Glutamatergic neuron (in vitro differentiated cells): ENCODE measurements at regions not wholly inside any gene's neighbourhood (a gene's known extent, or its start where the extent isn't known, plus 50 kb on each side); places are given as distances from the start of the nearest gene placed in this dataset.
A peak's percentile ranks its signal among the peaks of the same experiment; 100 is the strongest.

Source experiments
- DNase-seq: peaks from one replicate; pipeline ENCODE4 v3.0.0; 2022
- H3K27ac Mint-ChIP-seq: one replicate; pipeline ENCODE4 v1.8.0; 2020; ENCODE audit warnings: mild to moderate bottlenecking, mixed read lengths, inconsistent platforms; ENCODE audit not compliant: unreplicated experiment
- H3K27me3 Mint-ChIP-seq: one replicate; pipeline ENCODE4 v1.8.0; 2020; ENCODE audit warnings: mild to moderate bottlenecking, moderate library complexity, mixed read lengths, inconsistent platforms; ENCODE audit not compliant: unreplicated experiment
- H3K36me3 Mint-ChIP-seq: one replicate; pipeline ENCODE4 v1.8.0; 2020; ENCODE audit warnings: mild to moderate bottlenecking, mixed read lengths, inconsistent platforms; ENCODE audit not compliant: unreplicated experiment
- H3K4me1 Mint-ChIP-seq: one replicate; pipeline ENCODE4 v1.8.0; 2020; ENCODE audit warnings: mild to moderate bottlenecking, low read depth, mixed read lengths, inconsistent platforms; ENCODE audit not compliant: unreplicated experiment
- H3K4me3 Mint-ChIP-seq: one replicate; pipeline ENCODE4 v1.8.0; 2020; ENCODE audit warnings: mild to moderate bottlenecking, mixed read lengths, inconsistent platforms; ENCODE audit not compliant: unreplicated experiment
- H3K9me3 Mint-ChIP-seq: one replicate; pipeline ENCODE4 v1.8.0; 2020; ENCODE audit warnings: mild to moderate bottlenecking, moderate library complexity, mixed read lengths, inconsistent platforms; ENCODE audit not compliant: unreplicated experiment
- TF ChIP-seq, protein P1 (sequence below): fragments of 200-600 bp; sonication (generic); IDR thresholded peaks from one replicate; pipeline ENCODE4 v1.5.0; 2021; ENCODE audit not compliant: partially characterized antibody, unreplicated experiment

DNA sequence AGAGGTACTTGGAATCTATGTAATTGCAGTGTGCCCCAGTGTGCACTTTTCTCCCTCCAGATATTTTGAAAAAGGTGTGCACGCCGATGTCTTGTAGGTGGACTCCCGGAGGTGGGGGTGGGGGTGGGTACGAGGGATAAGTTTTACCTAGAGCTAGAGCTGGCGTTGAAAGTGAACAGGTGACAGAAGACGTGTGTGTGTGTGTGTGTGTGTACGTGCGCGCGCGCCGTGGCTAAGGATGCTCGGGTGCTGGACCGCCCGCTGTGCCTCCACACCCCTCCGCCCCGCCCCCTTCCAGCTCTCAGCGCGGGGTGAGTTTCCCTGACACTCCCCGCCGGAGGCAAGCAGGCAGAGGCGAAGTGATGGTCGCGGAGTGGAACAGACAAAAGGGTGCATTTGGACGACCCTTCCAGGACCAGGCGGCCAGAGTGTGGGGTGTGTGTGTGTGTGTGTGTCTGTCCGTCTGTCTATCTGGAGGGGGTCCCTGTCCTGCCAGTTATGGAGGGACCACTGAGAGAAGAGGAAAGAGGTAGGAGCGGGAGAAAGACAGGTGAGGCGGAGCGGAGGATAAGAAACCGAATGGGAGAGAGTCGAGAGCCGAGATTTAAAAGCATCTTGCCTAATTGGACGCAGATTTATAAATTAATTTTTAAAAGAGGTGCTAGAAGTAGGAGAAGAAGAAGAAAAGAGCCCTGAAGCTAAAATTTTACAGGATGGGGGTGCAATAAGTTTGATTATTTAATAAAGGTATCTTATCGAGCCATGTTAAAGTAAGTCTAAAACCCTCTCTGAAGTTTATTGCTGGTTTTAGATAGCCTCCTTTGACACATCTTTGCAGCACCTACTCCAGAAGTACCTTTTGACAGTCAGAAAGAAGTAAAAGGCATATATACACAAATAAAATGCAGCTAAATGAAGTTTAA lies 335.8 kb upstream of the THRB start:
- TF ChIP-seq, protein P1, sequence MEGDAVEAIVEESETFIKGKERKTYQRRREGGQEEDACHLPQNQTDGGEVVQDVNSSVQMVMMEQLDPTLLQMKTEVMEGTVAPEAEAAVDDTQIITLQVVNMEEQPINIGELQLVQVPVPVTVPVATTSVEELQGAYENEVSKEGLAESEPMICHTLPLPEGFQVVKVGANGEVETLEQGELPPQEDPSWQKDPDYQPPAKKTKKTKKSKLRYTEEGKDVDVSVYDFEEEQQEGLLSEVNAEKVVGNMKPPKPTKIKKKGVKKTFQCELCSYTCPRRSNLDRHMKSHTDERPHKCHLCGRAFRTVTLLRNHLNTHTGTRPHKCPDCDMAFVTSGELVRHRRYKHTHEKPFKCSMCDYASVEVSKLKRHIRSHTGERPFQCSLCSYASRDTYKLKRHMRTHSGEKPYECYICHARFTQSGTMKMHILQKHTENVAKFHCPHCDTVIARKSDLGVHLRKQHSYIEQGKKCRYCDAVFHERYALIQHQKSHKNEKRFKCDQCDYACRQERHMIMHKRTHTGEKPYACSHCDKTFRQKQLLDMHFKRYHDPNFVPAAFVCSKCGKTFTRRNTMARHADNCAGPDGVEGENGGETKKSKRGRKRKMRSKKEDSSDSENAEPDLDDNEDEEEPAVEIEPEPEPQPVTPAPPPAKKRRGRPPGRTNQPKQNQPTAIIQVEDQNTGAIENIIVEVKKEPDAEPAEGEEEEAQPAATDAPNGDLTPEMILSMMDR: no peak
- no peak overlapping the region for H3K27ac Mint-ChIP-seq
- no peaks in the 10 kb centered on the region for H3K36me3 Mint-ChIP-seq
- peaks cover 9% of the 10 kb centered on the region for H3K4me1 Mint-ChIP-seq
- H3K4me3 Mint-ChIP-seq: peak overlapping the region; percentile 99
- peaks cover 7% of the 10 kb centered on the region for H3K9me3 Mint-ChIP-seq
- DNase-seq: peak; percentile 59
- H3K27me3 Mint-ChIP-seq: peaks cover 8% of the 10 kb centered on the region

DNA sequence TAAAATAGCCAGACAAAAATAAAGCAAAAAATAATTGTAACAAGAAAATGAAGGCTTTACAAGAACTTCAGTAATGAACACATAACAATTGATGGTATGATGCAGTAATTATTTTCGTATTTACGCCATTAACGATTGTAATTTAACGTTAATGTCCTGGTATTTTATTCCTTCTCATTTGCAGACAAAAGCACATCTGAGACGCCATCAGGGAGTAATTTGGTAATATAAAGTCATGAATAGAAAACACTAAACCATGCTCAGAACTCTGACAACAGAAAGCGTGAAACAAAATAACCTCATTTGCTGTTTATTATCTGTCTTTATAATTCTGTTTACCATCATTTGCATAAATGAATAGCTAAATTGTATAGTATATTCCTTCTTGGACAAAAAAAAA lies 336.6 kb upstream of the THRB start:
- Mint-ChIP-seq H3K27ac (no peak overlapping the region), H3K4me1 (peaks cover 9% of the 10 kb centered on the region), H3K9me3 (peaks cover 7% of the 10 kb centered on the region), H3K36me3 (no peaks in the 10 kb centered on the region), H3K27me3 (peaks cover 10% of the 10 kb centered on the region), H3K4me3 (no peak overlapping the region)
- no peak for DNase-seq
- TF ChIP-seq, protein P1: no peak

DNA sequence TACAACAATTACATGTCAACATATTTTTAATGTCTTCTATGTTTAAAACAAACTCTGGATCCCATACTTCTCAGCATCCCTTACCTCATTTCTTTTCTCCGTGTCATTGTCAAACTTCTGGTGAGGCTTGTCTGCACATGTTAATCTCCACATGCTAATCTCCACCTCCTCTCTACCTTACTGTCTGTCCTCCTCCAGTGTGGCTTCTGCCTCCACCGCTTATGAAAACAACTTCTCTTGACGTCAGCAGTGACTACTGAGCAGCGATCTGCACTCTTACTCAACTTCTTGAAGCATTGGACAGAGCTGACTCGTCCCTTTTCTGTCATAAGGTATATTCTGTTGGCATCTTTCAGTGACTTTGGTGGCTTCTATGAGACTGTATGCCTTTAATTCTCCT lies 338.2 kb upstream of the THRB start:
- Mint-ChIP-seq H3K4me1 (peaks cover 9% of the 10 kb centered on the region), H3K36me3 (no peaks in the 10 kb centered on the region), H3K27ac (no peak overlapping the region), H3K4me3 (no peak overlapping the region), H3K27me3 (peaks cover 10% of the 10 kb centered on the region), H3K9me3 (peaks cover 7% of the 10 kb centered on the region)
- DNase-seq: no peak
- TF ChIP-seq, protein P1: no peak

DNA sequence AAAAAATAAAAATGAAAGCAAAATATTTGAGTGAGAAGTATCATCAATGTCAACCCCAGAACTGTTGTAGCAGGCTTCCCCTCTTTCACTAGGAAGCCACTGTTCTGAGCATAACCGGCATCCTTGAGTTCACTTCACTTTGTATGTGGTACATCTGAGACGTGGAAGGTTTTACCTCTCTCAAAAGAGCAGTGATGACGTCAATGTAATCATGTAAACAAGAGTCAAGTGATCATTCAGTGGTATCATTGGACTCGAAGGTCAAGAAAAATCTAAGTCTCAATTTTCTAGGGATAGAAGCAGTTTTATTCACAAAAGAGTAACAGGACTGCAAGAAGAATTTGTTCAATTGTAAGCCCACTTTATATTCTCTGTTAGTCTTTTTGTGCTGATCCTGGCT lies 339.8 kb upstream of the THRB start:
- Mint-ChIP-seq H3K27me3 (peaks cover 8% of the 10 kb centered on the region), H3K9me3 (peaks cover 3% of the 10 kb centered on the region), H3K27ac (no peak overlapping the region), H3K4me1 (peaks cover 9% of the 10 kb centered on the region), H3K4me3 (no peak overlapping the region), H3K36me3 (no peaks in the 10 kb centered on the region)
- no peak for DNase-seq
- TF ChIP-seq, protein P1: no peak

DNA sequence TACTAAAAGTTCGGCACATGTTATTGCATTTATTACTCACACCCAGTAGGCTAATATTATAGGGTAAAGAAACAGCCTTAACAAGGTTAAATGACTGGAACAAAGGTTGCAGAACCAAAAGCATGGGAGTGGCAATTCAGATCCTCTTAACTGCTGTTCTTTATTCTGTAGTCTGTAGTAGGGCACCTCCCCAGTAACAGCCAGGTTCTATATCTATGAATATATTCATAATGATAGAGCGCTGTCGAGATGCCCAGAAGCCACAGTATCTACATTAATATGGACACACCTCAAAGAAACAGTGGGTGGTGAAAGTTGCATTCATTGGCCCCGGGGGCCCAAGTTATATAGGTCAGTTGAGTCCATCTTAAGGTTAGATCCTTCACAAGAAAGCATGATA lies 340.9 kb upstream of the THRB start:
- Mint-ChIP-seq H3K27ac (no peak overlapping the region), H3K4me1 (peaks cover 2% of the 10 kb centered on the region), H3K4me3 (no peak overlapping the region), H3K27me3 (peaks cover 2% of the 10 kb centered on the region), H3K9me3 (no peaks in the 10 kb centered on the region), H3K36me3 (no peaks in the 10 kb centered on the region)
- TF ChIP-seq, protein P1: no peak
- no peak for DNase-seq
